ENCODE measurements at regions not wholly inside any gene's neighbourhood (a gene's known extent, or its start where the extent isn't known, plus 50 kb on each side); places are given as distances from the start of the nearest gene placed in this dataset.
A peak's percentile ranks its signal among the peaks of the same experiment; 100 is the strongest.

- no peak for DNase-seq
Observed at GRCh38 chr15:93171476-93171875, 82.5 kb upstream of the RGMA start.

DNA sequence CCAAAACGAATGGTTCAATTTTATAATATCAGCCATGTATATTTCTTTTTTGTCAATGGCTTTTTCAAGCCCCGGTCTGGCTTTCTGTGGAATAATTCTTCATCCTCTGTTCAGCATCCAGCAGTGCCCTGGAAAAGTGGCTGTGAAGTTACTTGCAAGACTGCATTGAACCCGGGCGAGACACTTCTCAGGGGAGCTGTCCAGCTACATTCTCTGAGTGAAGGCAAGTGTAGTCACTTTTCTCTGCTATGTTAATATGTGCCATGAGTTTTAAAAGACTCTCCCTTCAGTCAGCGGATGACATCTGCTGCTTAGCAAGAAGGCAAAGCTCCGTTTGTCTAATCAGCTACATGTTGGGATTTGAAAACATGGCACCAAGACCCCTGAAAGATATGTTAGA is 81.3 kb upstream of the RGMA start:
- DNase-seq = no peak

DNA sequence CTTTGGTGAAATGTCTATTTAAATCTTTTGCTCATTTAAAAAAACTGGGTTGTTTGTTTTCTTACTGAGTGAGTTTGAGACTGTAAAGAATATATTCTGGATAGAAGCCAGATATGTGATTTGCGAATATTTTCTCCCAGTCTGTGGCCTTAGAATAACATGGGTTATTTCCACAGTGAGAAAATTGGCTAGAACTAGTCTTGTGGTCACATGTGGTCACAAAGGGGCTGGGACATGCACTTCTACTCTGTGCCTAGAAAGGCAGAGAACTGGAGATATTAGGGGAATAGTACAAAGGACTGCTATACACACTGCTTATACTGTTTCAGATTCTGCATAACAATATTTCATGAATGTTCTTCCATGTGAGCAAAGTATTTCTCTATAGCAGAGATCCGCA is 79.9 kb upstream of the RGMA start:
- DNase-seq = no peak

GRCh38 chr15:93167291-93167690 is 78.3 kb upstream of the RGMA start:
- DNase-seq = no peak

DNA sequence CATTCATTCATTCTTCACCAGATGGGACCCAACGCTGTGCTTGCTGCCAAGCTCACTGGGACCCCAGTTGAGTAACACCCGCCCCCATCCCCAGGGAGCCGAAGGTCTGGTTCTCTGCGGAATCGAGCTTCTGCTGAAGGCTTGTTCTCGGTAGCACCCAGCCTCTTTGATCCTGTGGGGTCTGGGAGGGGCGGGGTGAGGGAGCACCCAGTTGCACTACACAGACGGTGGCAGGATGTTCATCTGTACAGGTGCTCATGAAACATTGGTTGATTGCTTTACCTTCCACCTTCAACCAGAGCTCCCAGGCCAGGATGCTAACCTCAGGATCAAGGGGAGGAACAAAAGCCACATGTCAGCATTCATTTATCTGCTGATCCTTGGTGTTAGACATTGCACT is 77.7 kb upstream of the RGMA start:
- DNase-seq = no peak

- DNase-seq = no peak
Observed at GRCh38 chr15:93165734-93166470, 76.9 kb upstream of the RGMA start.

- peak; percentile 3 for DNase-seq
Observed at GRCh38 chr15:93164409-93164808, 75.4 kb upstream of the RGMA start.

- DNase-seq = no peak
Observed at GRCh38 chr15:93162560-93162959, 73.5 kb upstream of the RGMA start.

DNA sequence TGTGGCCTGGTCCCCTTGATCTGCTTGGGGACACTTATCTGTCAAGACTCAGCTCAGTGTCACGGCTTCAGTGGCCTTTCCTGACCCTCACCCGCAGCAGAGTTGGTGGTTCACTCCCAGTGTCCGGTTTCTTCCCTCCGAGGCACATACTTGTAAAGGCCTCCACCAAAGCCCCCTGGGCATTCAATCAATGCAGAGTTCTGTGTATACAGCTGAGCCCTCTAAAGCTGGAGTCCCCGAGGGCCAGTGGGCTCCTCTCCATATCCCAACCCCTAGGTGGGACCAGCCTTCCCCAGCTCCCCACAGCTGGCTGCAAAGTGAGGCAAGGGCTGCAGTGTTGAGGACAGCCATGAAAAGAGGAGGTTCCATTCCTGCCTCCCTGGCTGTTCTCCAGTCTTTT is 70.9 kb upstream of the RGMA start:
- DNase-seq = no peak

DNA sequence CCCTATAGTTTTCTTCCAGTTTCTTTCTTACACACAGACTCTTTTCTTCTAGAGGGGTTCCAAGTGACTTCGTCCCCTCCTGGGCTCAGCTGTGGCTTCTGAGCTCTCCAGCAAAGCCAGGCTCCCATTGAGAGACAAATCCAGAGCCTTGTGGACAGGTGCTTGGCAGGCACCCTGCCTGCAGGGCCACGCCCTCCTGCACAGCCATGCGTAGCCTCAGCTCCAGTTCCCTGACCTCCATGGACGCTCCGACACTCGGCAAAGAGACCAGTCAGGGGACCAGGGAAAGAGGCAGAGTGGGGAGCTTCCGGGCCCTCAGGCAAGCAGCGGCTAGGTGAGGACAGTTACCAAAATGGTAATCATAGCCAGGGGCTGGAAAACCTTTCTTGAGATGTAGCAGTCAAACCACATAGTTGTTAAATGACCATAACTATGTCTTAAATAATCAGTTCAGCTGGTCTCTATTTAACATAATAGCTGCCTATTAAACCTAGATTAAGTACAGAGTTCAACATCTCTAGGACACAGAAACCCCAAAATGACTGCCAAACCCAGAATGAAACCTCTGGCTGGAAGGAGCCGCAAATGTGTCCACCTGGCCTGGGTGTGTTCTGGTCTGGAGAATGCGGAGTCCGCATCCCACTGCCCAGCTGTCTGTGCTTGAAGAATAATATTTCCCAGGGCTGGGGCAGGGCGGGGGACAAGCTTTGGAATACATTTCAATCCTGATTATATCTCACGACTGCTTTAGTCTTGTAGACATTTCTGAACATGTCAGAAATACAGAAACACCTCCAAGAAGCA is 69.3 kb upstream of the RGMA start:
- DNase-seq = no peak

DNA sequence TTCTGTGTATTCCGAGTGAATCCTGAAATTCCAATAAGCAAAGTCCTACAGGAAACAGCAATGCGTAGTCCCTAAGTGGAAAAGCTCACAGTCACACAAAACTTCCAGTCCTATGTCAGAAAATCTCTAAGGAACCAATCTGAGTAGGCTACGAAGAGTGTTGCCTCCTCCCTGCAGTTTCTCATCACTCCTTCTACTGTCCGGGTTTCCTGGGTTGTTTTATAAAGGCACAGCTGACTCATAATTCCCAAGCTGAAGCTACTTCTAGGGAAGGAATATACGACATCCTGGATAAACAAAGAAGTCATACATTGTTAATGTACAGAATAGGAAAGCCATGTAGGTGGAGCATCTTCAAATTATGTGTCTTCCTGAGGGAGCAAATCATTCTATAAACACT is 65.7 kb upstream of the RGMA start:
- no peak for DNase-seq

GRCh38 chr15:93152951-93153350 is 63.9 kb upstream of the RGMA start:
- no peak for DNase-seq

DNA sequence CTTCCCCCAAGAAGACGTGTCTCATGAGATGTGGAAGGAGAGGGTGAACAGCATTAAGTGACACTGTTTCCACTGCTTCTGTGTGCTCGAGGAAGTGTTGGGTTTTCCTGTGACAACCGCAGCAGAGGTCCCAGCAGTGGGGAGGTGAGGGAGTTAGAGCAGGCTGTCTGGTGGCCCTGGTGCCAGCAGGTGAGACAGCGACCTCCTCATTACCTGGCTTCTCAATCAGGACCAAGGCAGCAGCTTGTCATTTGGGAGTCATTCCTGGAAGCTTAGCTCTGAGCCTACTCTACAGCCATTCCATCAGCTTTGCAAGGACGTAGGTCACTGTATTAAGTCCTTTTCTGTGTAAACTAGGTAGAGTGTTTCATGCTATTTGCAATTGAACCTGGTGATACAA is 63.3 kb upstream of the RGMA start:
- peak; percentile 62 for DNase-seq

DNA sequence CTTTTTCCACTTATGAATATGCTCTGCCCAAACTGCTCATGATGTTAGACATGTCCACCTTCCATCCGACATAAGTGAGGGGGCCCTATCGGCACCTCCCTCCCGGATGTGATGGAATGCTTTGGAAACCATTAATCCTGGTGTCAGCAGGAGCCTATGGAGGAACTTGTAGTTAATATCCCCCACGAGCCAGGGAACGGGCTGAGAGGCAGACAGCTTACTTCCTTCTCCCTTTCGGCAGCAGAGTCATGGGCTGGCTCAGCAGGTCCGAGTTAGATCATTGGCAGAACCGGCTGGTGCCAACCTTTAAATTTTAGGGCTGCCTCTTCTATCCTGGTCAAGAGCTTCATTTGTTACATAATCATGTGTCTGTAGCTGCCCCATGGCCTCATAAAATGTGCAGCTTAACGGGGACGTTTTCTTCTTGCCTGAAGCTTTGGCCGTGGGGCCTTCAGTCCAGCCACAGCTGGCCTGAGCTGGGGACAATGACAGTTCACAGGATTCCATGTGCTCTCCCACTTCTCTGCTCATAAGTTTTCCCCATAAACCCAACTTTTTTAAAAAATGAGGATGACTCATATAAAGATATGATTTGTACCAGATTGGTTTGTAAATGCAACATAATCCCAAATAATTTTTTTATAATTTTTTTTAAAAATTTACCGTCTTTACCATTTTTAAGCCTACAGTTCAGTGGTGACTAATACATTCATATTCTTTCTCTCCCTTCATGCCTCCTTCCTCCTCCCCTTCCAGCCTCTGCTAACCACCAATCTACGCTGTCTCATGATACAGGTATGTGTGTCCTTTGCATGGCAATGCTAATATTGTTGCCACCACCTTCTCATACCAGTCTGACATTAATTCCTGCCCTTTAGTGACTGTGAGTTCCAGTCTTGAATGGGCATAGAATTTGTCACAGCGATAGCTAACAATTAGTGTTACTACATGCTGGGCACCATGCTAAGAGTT is 62.2 kb upstream of the RGMA start:
- no peak for DNase-seq

DNA sequence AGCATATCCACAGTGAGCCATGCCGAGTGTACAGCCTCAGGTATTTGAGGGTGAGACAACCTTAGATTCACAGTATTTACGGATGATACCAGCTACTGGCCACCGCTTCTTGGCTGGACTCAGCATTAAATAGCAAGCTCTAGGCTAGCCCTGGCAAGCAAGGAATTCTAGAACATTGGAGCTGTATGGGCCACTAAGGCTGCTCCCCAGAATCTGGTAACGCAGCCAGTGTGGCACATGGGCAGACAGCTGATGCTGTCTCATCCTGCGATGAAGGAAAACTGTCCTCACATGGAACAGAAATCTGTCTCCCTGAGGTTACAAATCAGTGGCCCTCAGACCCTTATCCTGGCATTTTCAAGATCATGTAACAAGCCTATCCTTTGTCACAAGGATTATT is 57.6 kb upstream of the RGMA start:
- DNase-seq = no peak

- no peak for DNase-seq
Observed at GRCh38 chr15:93146196-93146595, 57.2 kb upstream of the RGMA start.

DNA sequence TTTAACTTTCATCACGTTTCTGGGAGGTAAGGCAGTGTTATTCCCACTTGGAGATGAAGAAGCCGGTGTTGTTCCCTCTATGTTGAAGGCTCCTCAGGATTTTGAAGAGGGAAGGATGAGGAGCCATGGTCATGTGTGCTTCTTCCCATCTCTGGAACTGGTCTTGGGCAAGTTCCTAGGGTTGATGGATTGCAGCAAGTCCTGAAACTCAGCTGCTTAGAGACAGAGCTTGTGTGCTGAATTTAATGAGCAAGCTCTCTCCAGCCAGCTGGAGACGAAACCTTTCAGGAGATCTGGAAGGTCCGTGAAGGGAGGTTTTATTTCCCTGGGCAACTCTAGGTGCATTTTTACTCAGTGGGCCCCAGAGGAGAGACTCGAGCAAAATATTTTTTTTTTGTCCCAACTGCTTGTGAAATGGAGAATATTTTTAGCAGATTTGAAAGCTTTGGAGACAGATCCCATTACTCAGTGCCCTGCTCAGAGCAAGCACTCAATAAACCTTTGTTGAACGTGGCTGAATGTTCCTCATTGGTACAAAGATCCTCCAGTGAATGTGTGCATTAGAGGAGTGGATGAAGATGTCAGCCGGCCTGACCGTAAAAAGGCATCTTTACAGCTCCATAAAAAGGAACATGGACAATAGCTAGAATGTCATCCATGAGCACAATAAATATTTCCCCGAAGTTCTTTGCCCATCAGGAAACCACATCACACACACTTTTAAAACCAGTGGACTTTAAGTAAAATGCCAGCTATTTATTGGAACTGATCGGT is 55.6 kb upstream of the RGMA start:
- DNase-seq = no peak

DNA sequence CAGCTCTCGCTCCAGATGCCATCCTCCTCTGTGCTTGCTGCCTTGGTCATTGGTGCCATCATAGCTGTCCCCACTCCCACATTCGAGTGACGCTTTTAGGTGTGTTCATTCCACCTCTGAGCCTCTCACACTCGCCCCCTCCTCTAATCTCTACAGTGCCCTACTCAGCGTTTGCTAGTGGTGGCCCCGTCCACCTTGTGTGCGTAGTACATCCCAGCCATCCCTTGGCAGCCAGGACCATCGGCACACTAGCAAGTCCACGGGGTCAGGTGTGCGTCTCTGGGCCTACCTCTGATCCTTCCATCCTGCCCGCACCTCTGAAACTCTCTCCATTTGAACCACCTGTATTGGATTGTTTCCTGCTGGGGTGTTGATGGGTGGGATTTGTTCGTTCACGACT is 54.2 kb upstream of the RGMA start:
- no peak for DNase-seq

DNA sequence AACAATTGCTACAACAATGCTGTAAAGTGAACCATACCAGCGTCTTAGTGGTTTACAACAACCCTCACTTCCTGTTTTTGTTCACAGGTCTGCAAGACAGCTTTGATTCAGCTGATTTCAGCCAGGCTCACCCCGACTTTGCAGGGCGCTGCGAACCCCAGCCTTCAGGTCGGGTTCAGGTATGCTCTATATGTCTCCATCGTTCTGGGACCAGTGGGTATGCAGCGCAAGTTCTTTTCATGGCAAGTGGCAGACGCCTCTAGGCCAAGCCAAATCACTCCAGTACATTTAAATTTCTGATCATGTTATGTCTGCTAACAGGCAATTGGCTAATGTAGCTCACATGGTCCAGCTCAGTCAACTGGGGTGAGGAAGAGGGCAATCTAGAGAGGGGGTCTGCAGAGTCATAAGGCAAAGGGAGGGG is 52.4 kb upstream of the RGMA start:
- peak; percentile 56 for DNase-seq

GRCh38 chr15:93139436-93139835 is 50.4 kb upstream of the RGMA start:
- no peak for DNase-seq

DNA sequence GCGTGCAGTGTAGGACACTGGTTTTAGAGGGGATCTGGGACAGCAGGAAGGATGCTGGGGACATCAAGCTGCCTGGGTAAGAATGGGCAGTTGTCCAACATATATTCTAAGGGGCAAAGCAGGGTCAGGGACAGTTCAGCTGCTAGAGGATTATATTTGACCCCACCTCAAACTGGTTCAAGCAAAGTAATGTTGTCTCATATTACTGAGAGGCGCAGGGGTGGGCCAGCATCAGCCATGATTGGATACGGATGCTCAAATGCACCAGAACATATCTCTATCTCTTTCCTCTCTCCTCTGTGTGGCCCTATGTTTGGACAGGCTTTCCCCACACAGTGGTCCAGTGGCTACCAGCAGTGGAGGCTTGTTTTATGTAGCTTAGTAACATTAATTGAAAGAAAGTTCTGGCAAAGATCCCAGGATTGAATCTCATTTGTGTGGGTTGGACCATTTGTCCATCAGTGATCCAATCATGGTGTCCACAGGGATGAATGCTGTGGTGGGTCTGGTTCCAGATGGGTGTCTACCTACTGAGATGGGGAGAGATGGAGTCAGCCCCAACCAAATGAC is 49.8 kb upstream of the RGMA start:
- DNase-seq = no peak

All from CD4-positive, alpha-beta T cell treated with Interleukin-17A for 1 hour (primary cell).